AG04450 (cell line): ENCODE measurements at regions not wholly inside any gene's neighbourhood (a gene's known extent, or its start where the extent isn't known, plus 50 kb on each side); places are given as distances from the start of the nearest gene placed in this dataset.
"Not testable (repeated sequence)": the region's sequence is repeated elsewhere in the genome, so short reads cannot be mapped to it uniquely, and the experiment has no call there.

Source experiments
- CTCF ChIA-PET: fragments of 300-600, 350-600 bp; formaldehyde crosslinking; extraction: SDS; loops from one replicate; lab custom pipeline; 2022; ENCODE audit warnings: antibody characterized with exemption, inconsistent platforms; lab: Charles Lee
- POLR2A ChIA-PET: fragments of 350-600 bp; formaldehyde crosslinking; extraction: SDS; loops from one replicate; lab custom pipeline; 2021; ENCODE audit warnings: antibody characterized with exemption, inconsistent platforms; lab: Yijun Ruan, JAX
- DNase-seq: peaks from one replicate; pipeline ENCODE4 v3.0.0-alpha.2; 2011; ENCODE audit warnings: low read depth, low spot score
- H3K27ac ChIP-seq: one replicate; pipeline ENCODE4 v1.5.1; 2012; ENCODE audit warnings: low read depth, low read length, control low read depth
- H3K27me3 ChIP-seq: one replicate; pipeline ENCODE4 v1.6.0; 2012; ENCODE audit warnings: low read length; ENCODE audit not compliant: control insufficient read depth, insufficient read depth
- H3K4me3 ChIP-seq: 2 replicates; pipeline ENCODE4 v1.5.1; 2011; ENCODE audit warnings: mild to moderate bottlenecking, low read depth, low read length, control low read depth
- H3K9me3 ChIP-seq: 2 replicates; pipeline ENCODE4 v1.5.1; 2012; ENCODE audit warnings: low read length; ENCODE audit not compliant: control insufficient read depth, insufficient read depth
- CTCF ChIP-seq: IDR thresholded peaks from 2 replicates; pipeline ENCODE4 v1.5.1; 2011; ENCODE audit warnings: low read depth, low read length, control low read depth, inconsistent platforms

- Histone ChIP-seq H3K27ac (no peak overlapping the region), H3K9me3 (no peaks in the 10 kb centered on the region), H3K4me3 (no peak overlapping the region), H3K27me3 (no peaks in the 10 kb centered on the region)
- ChIA-PET POLR2A (no interaction called here), CTCF (no interaction called here)
- no peak for DNase-seq
- no peak for TF ChIP-seq CTCF
Measured at GRCh38 chr2:65754219-65754618, 321.8 kb upstream of the SPRED2 start.

GRCh38 chr2:65751408-65751807 is 319.0 kb upstream of the SPRED2 start:
- Histone ChIP-seq H3K27ac (no peak overlapping the region), H3K27me3 (no peaks in the 10 kb centered on the region), H3K9me3 (no peaks in the 10 kb centered on the region), H3K4me3 (no peak overlapping the region)
- CTCF ChIA-PET, result no interaction called here
- POLR2A ChIA-PET, result no interaction called here
- no peak for DNase-seq
- TF ChIP-seq CTCF, result no peak

GRCh38 chr2:65749545-65749944 is 317.1 kb upstream of the SPRED2 start:
- Histone ChIP-seq H3K27me3 (no peaks in the 10 kb centered on the region), H3K27ac (no peak overlapping the region), H3K4me3 (no peak overlapping the region), H3K9me3 (no peaks in the 10 kb centered on the region)
- CTCF ChIA-PET, result no interaction called here
- POLR2A ChIA-PET, result no interaction called here
- DNase-seq, result no peak
- TF ChIP-seq CTCF, result no peak

GRCh38 chr2:65747875-65748274 is 315.5 kb upstream of the SPRED2 start:
- H3K9me3 ChIP-seq, POLR2A ChIA-PET, H3K27ac ChIP-seq, DNase-seq, CTCF ChIA-PET, H3K27me3 ChIP-seq, H3K4me3 ChIP-seq: not testable (repeated sequence)

GRCh38 chr2:65746931-65747675 is 314.7 kb upstream of the SPRED2 start:
- Histone ChIP-seq H3K27ac (no peak overlapping the region), H3K4me3 (no peak overlapping the region), H3K9me3 (no peaks in the 10 kb centered on the region), H3K27me3 (peaks cover 2% of the 10 kb centered on the region)
- CTCF ChIA-PET, result no interaction called here
- POLR2A ChIA-PET, result no interaction called here
- no peak for DNase-seq
- no peak for TF ChIP-seq CTCF
